EL (cell line): ENCODE measurements at regions not wholly inside any gene's neighbourhood (a gene's known extent, or its start where the extent isn't known, plus 50 kb on each side); places are given as distances from the start of the nearest gene placed in this dataset.

Experiments used
- DNase-seq: peaks from one replicate; pipeline ENCODE4 v3.0.0-alpha.2; 2016

- no peak for DNase-seq
Measured at GRCh38 chr2:228701506-228701905, 520.0 kb upstream of the SPHKAP start.

GRCh38 chr2:228700638-228701037, 519.2 kb upstream of the SPHKAP start:
- DNase-seq = peak; percentile 77

- no peak for DNase-seq
Measured at GRCh38 chr2:228699888-228700287, 518.4 kb upstream of the SPHKAP start.

GRCh38 chr2:228699400-228699799, 517.9 kb upstream of the SPHKAP start:
- DNase-seq = no peak

- DNase-seq = no peak
Measured at GRCh38 chr2:228698963-228699362, 517.5 kb upstream of the SPHKAP start.

GRCh38 chr2:228697456-228697855, 516.0 kb upstream of the SPHKAP start:
- DNase-seq = no peak

- DNase-seq = no peak
Measured at GRCh38 chr2:228690681-228691080, 509.2 kb upstream of the SPHKAP start.

- peak; percentile 32 for DNase-seq
Measured at GRCh38 chr2:228689053-228689452, 507.6 kb upstream of the SPHKAP start.

GRCh38 chr2:228688007-228688645, 506.6 kb upstream of the SPHKAP start:
- DNase-seq = peak; percentile 32

- no peak for DNase-seq
Measured at GRCh38 chr2:228681979-228682378, 500.5 kb upstream of the SPHKAP start.

- DNase-seq = peak; percentile 65
Measured at GRCh38 chr2:228681426-228681825, 499.9 kb upstream of the SPHKAP start.

GRCh38 chr2:228678110-228678509, 496.6 kb upstream of the SPHKAP start:
- DNase-seq = no peak

- DNase-seq = no peak
Measured at GRCh38 chr2:228675646-228676045, 494.2 kb upstream of the SPHKAP start.

- DNase-seq = peak; percentile 55
Measured at GRCh38 chr2:228675091-228675490, 493.6 kb upstream of the SPHKAP start.

- DNase-seq = no peak
Measured at GRCh38 chr2:228673876-228674554, 492.5 kb upstream of the SPHKAP start.

GRCh38 chr2:228669690-228670089, 488.2 kb upstream of the SPHKAP start:
- DNase-seq = no peak

GRCh38 chr2:228665232-228665631, 483.7 kb upstream of the SPHKAP start:
- DNase-seq = no peak

GRCh38 chr2:228658998-228659397, 477.5 kb upstream of the SPHKAP start:
- DNase-seq = peak; percentile 89

GRCh38 chr2:228657807-228658402, 476.4 kb upstream of the SPHKAP start:
- peak; percentile 50 for DNase-seq

- DNase-seq = peak; percentile 45
Measured at GRCh38 chr2:228655331-228655730, 473.8 kb upstream of the SPHKAP start.

GRCh38 chr2:228654707-228655106, 473.2 kb upstream of the SPHKAP start:
- DNase-seq = no peak

- DNase-seq = no peak
Measured at GRCh38 chr2:228653884-228654283, 472.4 kb upstream of the SPHKAP start.

GRCh38 chr2:228652366-228652765, 470.9 kb upstream of the SPHKAP start:
- peak; percentile 76 for DNase-seq

- DNase-seq = no peak
Measured at GRCh38 chr2:228649876-228650275, 468.4 kb upstream of the SPHKAP start.
